HG02798 (cell line): ENCODE measurements at regions not wholly inside any gene's neighbourhood (a gene's known extent, or its start where the extent isn't known, plus 50 kb on each side); places are given as distances from the start of the nearest gene placed in this dataset.

Experiments
- ATAC-seq: cut with Tn5 transposase; IDR thresholded peaks from one replicate; pipeline ENCODE4 v1.9.1; 2021; ENCODE audit warnings: mild to moderate bottlenecking; ENCODE audit not compliant: unreplicated experiment, poor library complexity

DNA sequence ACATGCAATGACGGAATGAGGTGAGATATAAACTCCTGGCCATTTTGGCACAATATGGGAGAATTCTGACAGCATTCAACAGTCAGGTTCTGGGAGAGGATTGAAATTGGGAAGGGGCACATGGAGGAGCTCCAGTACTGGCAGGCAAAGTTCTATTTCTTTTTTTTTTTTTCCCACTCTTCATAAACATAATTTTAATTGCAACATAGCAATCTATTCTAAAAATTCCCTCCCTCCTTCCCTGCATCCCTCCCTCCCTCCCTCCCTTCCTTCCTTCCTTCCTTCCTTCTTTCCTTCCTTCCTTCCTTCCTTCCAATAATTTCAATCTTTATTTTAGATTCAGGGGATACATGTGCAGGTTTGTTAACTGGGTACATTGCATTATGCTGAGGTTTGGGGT, 93.2 kb downstream of the PTCSC3 start:
- no peak for ATAC-seq

DNA sequence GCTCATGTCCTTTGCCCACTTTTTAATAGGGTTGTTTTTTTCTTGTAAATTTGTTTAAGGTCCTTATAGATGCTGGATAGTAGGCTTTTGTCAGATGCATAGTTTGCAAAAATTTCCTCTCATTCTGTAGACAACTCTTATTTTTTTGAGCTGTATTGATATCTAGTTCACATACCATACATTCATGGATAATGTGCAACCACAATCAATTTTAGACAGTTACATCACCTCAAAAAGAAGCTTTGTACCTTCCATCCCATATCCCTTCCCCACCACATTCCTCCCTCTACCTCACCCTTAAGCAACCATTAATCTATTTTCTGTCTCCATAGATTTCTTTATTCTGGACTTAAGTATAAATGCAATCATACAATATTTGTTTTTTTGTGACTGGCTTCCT, 98.4 kb downstream of the PTCSC3 start:
- no peak for ATAC-seq

DNA sequence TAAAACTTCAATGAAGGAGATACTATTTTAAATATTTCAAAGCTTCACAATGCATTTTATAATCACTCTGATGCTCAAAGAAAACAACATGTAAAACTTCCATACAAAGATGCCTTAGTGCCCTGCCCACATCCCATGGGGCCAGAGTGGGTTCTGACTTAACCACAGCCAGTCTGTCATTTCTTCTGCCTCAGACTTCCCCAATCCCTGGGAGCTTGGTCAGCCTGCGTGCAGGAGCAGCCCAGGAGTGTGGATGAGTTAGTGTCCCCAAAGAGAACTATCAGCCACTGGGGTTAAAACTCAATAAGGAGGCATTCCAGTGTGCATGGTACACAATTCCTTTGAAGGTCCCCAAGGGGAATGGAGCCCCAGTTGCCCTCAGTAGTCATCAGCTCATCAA, 100.3 kb downstream of the PTCSC3 start:
- ATAC-seq, result no peak

DNA sequence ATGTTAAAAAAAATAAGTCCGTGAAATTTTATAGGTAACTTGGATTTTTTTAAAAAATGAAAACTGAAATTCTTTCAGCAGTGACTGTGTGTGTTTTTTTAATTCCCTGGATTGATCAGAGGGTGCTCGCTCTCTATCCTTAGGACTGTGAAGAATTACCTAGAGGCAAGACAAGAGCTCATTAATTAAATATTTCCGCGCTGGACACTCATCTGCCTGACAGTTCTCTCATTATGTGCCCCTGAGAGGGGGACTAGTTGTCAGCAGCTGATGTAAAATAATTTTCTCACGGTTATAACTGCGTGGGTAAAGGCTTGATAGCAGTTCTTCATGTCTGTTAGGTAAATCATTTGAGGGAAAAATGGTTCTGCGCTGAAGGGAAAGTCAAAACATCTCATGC, 101.3 kb downstream of the PTCSC3 start:
- ATAC-seq, result no peak

DNA sequence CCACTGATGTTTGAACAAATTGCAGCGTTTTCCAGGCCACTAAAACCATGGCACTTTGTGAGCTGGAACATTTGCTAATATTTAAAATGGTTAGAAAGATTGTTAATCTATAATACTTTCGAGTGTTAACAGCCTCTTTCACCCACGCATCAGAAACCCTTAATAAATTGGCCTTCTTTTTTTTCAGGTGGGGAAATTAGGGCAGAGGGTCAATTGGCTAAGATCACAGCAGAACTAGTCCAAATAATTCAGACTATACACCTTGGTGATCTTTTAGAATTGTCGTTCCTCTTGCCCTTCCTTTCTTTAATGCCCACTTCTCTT, 105.8 kb downstream of the PTCSC3 start:
- ATAC-seq, result no peak

DNA sequence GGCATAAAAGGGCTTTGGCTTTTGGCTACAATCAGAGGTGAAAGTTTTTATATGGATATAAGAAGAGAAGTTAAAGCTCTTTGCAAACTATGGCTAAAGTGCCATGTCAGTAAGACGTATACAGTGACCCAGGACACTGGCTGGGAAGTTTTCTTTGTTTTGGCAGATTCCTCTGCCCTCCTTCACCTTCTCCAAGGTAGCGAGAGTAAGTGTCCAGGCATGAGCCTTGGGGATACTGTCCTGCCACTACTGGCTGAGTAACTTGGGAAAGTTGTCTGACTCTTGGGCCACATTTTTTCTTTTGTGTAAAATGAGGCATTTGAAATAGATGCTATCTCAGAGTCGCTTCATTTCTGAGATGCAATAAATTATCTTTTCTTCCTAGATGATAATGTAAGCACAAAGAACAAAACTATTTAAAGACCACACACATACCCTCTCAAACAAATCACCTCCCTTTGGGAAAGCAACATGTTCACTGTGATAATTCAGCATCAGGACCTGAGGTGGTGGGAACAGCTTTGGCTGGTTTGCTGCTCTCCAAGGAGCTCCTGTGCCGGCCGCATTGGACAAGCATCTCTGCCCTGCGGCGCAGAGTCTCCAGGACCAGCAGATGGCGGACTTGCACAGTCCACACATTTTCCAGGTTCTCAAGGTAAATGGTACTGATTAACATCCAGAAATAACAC, 106.3 kb downstream of the PTCSC3 start:
- ATAC-seq, result peak; percentile 61

DNA sequence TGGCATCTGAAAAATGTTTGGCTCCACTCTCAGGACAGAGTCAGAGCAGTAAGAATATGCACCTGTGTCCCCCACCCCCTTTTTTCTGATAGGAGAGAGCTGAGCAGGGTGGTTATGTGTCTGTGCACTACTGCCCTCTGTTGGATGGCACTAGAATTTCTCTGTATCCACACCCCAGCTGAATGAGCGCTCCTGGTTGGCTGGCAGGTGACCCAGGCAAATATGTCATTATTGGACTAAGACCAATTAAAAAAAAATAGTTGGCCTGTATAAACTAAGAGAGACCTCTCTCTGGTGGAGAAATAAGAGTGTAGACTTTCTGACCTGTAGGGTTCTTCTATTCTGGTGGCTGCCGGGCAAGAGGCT, 107.0 kb downstream of the PTCSC3 start:
- peak; percentile 53 for ATAC-seq

DNA sequence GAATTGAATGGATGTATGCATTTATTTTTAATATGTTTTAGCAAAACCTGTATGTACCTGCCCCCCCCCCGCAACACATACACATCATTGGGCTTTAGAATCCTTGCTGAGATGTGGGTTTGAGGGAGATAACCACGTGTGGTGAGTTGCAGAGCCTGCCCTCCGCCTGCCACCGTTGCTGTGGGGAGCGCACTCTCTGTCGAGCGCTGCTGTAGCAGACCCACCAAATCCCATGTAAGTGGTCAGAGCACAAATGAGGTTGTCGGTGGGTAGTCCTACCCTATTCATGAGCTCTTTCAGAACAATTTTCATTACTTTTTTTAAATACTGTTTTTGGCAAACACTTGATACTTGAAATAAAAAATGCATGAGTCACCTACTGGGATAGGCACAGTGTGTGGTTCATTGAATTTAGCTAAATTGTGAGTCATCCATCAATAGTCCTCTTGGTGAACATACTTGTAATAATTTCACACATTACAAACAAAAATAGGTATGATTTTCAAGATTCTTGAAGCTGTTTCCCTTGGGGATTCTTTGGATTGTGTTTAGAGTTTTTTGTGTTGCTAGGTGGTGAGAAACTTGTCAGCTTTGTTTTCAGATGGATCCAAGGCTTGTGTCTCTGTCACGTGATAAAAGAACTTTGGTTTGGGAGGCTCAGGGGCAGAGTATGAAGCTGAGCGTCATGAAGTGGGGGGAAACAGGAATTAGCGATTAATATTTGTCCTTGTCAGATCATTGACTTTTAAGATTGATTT, 107.6 kb downstream of the PTCSC3 start:
- peak; percentile 4 for ATAC-seq

DNA sequence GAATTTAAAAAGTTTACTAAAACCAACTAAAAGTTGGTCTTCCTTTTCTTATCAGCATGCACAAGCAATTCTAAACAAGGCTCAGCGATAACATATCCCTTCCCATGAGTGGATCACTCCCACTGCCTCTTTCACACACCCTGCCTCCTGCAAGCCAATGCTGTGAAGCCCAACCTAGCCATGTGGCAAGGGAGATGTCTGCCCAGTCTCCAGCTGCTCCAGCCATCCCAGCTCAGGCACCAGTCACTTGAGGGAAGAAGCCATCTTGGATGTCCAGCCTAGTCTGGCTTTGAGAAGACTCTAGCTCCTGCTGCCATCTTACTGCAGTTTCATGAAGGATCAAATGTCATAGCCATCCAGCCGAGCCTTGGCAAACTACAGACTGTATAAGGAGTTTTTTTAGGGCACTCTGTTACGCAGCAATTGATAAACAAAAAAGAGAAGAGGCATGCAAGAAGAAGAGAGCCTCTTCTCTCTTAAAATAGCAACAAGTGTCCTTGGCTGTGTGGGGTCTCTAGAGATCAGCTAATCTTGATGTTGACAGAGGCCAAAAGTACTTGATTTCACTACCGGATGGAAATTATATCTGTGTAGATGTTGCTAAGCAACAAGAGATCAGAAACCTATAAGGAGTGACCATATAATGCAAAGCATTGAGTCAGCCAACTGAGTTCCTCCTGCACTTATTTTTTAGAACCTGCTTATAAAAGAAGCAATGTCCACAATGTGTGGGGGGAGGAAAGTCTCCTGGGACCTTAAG, 108.9 kb downstream of the PTCSC3 start:
- ATAC-seq, result peak; percentile 47

DNA sequence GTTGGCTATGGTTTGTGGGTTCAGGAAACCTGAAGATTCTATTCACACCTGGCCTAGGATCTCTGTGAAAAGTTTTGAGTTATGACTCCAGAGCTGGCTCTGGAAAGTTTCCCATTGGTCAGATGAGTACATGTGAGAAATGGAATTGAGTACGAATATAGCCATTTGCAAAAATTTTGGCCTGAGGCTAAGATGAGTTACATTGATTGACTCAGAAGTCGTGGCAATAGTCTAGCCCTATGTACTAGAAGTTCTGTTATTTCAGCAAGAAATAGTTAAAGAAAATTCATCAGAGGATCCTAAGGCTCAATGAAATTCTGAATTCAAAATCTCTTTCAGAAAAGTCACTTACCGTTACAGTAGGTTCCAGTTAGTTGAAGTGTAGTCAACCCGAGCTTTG, 109.9 kb downstream of the PTCSC3 start:
- ATAC-seq, result no peak

DNA sequence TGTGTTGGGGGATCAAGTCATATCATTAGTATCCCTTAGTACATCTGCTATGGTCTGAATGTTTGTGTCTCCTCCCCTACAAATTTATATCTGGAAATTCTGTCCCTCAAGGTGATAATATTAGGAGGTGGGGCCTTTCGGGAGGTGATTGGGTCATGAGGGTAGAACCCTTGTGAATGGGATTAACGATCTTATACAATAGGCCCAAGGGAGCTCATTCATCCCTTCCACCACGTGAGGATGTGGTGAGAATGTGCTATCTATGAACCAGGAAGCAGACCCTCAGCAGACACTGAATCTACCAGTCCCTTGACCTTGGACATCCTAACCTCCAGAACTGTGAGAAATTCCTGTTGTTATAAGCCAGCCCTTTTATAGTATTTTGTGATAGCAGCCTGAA, 110.7 kb downstream of the PTCSC3 start:
- ATAC-seq, result no peak

DNA sequence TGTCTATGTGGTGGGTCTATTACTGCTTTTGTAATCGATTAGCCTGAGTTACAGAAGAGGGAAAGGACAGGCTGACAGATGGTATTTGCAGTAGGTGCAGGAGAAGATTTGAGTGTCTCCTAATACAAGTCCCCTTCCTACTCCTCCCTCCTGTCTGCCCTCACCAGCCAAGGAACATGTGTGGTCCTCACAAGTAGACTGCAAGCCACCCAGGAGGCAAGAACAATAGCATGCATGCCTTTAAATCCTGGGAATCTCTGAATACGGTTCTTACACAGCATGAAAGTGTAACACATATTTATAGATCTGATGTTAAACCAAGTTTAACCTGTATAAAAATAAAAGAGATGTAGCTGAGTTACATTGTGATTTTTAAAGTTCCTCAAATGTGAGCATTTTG, 117.0 kb downstream of the PTCSC3 start:
- no peak for ATAC-seq

DNA sequence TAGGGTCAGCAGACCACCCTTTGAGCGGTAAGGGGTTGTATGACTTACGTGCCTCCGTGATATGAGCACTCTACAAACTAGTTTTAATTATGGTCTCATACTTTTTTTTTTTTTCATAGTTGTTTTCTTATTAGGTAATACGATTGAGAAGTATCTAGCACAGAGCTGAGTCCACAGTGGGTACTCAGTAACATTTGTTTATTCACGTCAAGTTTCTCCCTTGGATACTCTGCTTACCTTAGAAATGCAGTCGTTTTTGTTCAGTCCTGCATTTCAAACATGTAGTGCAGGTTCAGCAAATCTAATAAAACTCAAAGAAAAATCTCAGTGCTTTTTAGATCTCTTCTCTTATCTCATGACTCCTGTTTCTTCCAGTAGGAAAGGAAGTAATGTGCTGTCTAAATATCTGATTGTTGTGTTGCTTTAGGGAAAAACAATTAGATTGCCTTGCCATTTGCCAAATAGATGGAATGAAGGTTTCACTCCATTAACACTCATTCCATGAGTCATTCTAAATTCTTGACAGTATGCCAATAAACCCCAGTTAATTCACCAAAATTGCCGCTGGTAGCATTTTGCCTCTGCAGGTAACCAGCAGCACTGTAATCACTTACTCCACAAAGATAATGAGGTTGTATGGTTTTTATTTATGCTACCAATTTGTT, 118.9 kb downstream of the PTCSC3 start:
- no peak for ATAC-seq

DNA sequence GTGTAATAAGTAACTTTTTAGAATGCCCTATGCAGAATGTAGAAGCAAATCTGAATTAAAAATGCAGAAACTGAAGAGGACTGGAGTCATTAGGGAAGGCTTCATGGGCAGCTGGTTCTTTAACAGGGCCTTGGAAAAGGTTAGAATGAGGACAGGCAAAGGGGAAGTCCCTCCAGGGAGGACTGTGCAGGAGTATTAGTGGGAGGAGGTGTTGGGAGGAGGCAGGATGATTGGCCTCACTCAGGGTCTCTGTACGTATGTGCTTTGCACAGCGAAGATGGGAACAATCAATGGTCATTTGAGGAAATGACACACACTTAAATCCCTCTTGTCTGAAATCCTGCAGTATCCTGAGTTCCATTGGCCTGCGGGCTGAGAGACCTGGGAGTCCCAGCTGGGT, 119.7 kb downstream of the PTCSC3 start:
- no peak for ATAC-seq

DNA sequence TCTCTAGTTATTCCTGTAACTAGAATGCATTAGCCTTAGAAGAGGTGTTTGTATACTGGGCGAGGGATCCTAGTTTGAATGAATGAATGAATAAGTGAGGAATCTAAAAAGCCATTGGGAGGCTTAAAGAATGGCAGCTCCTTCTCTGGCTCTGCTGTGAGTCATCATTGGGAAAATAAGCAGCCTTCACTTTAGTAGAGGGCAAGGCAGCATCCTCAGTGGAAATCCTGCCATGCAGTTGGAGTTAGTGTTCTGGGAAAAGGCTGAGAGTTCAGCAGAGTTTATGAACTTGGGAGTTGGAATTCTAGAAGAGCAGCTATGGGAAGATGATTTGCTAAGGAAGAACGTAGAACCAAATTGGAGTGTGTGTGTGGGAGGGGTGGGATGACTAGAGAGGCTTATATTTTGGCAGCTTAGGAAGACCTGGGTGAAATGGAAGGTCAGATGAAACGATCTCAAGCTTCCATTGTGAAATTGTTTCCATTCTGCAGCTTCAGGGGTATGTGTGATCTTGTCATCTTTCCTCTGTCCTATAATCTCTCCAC, 120.8 kb downstream of the PTCSC3 start:
- no peak for ATAC-seq

DNA sequence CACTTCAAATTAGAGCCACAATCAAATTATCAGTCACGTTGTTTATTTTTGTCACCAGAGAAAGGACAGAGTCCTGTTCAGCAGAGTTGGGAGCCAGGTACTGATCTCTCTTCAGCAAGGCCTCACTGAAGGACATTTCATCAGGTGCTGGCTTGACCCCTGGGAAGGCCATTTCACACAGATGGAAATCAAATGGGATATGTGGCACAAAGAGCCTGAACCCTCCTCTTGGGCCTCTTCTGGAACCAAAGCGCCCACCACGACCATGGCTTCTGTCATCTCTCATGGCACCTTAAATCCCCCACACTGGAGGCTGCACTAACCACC, 121.5 kb downstream of the PTCSC3 start:
- no peak for ATAC-seq

DNA sequence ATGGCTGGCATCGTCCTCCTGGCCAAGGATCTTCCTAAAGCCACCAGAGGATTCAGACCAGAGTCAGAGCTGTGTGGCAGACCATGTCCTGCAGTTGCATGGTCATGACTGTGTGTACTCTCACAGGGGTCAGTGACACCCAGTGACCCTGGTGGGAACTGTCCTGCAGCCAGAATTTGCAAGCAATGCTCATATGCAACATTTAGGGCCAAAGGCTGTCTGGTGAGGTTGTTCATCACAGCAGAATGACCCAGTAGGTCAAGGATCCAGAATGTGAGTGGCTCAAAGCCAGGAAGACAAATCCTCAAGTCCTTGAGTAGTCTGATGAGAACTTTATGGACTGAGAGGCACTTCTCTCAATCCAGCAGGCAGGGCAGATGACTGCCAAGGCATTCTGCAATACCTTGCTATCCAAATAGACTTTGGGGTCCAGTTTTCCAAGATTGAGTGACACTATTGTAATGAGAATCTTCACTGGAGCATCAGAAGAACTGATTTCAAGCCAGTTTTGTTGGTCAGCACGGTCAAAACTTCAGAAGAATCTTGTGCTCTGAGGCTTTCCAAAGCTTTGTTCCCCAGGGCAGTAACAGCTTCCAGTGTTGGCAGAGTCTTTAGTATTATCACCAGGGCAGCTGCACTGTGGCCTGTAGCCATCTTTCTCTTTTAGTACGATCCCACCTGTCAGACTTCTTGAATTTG, 122.0 kb downstream of the PTCSC3 start:
- ATAC-seq, result no peak

DNA sequence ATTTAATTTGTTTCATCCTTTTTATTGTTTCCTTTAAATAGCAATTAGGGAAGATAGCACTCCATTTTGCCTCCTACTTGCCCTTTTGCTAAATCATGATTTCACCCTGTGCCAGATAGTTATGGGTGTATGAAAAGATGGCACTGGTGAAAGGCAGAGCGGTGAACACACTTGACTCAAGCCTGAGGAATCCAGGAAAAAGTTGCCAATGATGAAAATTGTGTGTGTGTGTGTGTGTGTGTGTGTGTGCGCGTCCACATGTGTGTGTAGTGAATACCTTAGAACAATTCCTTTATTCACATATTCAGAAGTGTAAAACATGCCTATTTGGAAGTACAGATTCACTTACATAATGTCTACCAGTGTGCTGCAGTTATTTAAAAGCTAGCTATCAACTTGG, 123.8 kb downstream of the PTCSC3 start:
- ATAC-seq, result no peak

DNA sequence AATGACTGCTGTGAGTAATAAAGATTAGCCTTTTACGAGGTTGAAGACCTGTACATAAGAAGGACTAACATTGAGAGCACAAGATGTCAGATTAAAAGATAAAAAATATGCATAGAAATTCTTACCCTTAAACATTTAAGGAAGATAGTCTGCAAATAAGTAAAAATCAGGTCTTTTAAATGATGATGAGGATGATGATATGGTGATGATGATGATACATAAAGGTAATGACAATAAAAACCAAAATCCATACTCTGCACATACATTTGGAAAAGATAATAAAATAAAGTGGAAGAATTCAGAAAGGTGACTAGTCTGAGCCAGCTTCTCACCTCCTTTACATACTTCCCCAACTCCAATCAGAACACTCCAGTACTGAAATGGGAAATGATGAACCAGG, 124.5 kb downstream of the PTCSC3 start:
- no peak for ATAC-seq

DNA sequence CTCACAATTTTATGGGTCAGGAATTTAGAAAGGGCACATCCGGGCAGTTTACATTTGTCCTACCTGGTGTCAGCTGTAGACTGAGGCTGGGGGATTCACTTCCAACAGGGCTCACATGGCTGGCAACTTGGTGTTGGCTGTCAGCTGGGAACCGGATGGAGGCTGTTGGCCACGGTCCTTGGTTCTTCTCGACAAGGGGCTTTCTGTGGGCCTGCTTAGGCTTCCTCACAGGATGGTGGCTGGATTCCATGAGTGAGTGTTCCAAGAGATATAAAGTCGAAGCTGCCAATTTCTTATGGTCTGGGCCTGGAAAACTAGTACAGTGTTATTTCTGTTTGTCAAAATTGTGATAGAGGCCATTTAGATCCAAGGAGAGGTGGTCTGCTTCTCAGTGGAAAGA, 127.9 kb downstream of the PTCSC3 start:
- no peak for ATAC-seq
